ENCODE measurements at regions not wholly inside any gene's neighbourhood (a gene's known extent, or its start where the extent isn't known, plus 50 kb on each side); places are given as distances from the start of the nearest gene placed in this dataset.

DNA sequence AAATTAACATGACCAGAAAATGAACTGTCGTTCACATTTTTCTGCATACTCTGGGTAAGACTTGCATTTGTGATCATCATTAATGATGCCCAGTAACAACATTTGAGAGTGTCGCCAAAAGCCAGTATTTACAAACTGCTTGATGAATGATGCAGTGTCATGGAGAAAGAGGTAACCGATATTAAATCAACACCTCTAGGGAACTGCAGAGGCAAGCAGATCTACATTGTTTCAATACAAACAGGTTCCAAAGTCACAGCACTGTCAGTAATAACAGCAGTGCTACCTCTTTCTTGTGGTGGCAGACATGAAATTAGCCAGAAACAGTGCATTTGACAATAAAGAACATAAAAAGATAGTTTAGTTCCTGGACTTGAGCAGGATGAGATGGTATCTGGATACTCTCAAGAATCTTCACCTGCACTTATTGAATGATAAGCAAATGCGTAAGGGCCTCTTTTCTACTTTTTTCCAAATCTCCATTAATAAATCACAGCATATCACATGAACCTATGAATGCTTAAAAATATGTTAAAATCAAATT lies 456.6 kb downstream of the ARHGEF28 start (continued):
- TF ChIP-seq ZBTB33 (IDR thresholded peaks at IDR 0.05; ENCODE audit: extremely low read depth, insufficient replicate concordance, low read length) = no peak
- no peak for TF ChIP-seq FOSL1 (IDR thresholded peaks at IDR 0.05; ENCODE audit: low read depth)
- no peak for TF ChIP-seq TCF7L2 (IDR thresholded peaks at IDR 0.05; ENCODE audit: borderline replicate concordance, extremely low read depth, insufficient read depth, insufficient read length)
- TF ChIP-seq POLR2AphosphoS5 (IDR thresholded peaks at IDR 0.05; ENCODE audit: low read depth, low read length) = no peak
- TF ChIP-seq SIN3A (IDR thresholded peaks at IDR 0.05; ENCODE audit: low read depth) = no peak
- TF ChIP-seq CTCF (IDR thresholded peaks at IDR 0.05 in 2 of 3, conservative IDR thresholded peaks at IDR 0.05 in 1 of 3; ENCODE audit: borderline replicate concordance in 1 of 3, insufficient read depth in 1 of 3, low read depth in 2 of 3, low read length in 2 of 3) = no peak

- Histone ChIP-seq H3K4me3 (replicated peaks in 1 of 2; ENCODE audit: low read depth in 1 of 2, low read length in 2 of 2) (no peak overlapping the region), H3K4me2 (ENCODE audit: low read length) (no peak overlapping the region), H3K9me3 (ENCODE audit: control insufficient read depth in 1 of 2, insufficient read depth in 1 of 2, low read depth in 1 of 2, low read length in 2 of 2) (no peaks in the 10 kb centered on the region), H3K4me1 (ENCODE audit: control insufficient read depth in 1 of 2, insufficient read depth in 2 of 2, low read length in 2 of 2) (peaks cover 0 to 3% of the 10 kb centered on the region in 2 experiments; a peak in 2 of 4 replicates), H3K9me2 (ENCODE audit: insufficient read depth) (no peaks in the 10 kb centered on the region), H3K27me3 (ENCODE audit: insufficient read depth, low read length) (no peaks in the 10 kb centered on the region), H3K27ac (ENCODE audit: low read depth, low read length) (no peak overlapping the region), H4K20me1 (ENCODE audit: insufficient read depth) (no peaks in the 10 kb centered on the region), H2AFZ (ENCODE audit: low read depth, low read length, poor library complexity, severe bottlenecking) (no peak overlapping the region), H3K9ac (ENCODE audit: low read length) (no peak overlapping the region), H3K79me2 (ENCODE audit: insufficient read depth, low read length) (no peaks in the 10 kb centered on the region), H3K36me3 (ENCODE audit: control insufficient read depth in 1 of 2, insufficient read depth in 2 of 2, low read length in 2 of 2) (no peaks in the 10 kb centered on the region)
- ChIA-PET POLR2A (no interaction called here), RAD21 (ENCODE audit: low non-redundant PET in 1 of 2, low total read pairs in 2 of 2, uncharacterized antibody in 2 of 2, unreplicated experiment in 2 of 2) (no interaction called here), CTCF (no interaction called here)
- TF ChIP-seq, protein P1, sequence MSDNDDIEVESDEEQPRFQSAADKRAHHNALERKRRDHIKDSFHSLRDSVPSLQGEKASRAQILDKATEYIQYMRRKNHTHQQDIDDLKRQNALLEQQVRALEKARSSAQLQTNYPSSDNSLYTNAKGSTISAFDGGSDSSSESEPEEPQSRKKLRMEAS (IDR thresholded peaks at IDR 0.05) = no peak
- TF ChIP-seq FOSL1 (IDR thresholded peaks at IDR 0.05; ENCODE audit: low read depth) = no peak
- no peak for DNase-seq (ENCODE audit: low read depth, low spot score)
- no peak for ATAC-seq
- BruUV-seq (replicated peaks) = no TSS peak
- intact Hi-C loops (cut with micrococcal nuclease) = no loop called here
Measured at GRCh38 chr5:74081126-74081525, 455.1 kb downstream of the ARHGEF28 start.
